GM12874 (cell line): ENCODE measurements at regions not wholly inside any gene's neighbourhood (a gene's known extent, or its start where the extent isn't known, plus 50 kb on each side); places are given as distances from the start of the nearest gene placed in this dataset.

Experiments used
- CTCF ChIP-seq: IDR thresholded peaks from 2 replicates; pipeline ENCODE4 v1.5.1; 2011; ENCODE audit warnings: low read depth, mild to moderate bottlenecking, control low read depth, low read length, moderate library complexity; ENCODE audit not compliant: insufficient read depth

GRCh38 chr5:174402222-174402812 is 322.1 kb upstream of the MSX2 start:
- no peak for TF ChIP-seq CTCF

DNA sequence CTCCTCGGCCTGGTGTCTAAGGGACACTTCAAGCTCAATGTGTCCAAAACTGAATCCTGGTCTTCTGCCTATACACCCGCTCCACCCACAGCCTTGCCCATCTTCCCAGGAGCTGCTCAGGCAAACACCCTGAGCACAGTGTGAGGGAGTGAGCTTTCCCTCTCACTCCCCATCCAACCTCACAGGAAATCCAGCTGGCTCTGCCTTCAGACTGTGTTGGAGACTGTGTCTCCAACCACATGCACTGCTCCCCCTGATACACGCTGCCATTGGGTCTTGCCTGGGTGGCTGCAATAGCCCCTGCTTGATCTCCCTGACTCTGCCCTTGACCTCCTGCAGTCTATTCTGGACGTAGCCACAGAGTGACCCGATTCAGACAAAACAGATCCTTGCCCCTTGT is 319.5 kb upstream of the MSX2 start:
- no peak for TF ChIP-seq CTCF

DNA sequence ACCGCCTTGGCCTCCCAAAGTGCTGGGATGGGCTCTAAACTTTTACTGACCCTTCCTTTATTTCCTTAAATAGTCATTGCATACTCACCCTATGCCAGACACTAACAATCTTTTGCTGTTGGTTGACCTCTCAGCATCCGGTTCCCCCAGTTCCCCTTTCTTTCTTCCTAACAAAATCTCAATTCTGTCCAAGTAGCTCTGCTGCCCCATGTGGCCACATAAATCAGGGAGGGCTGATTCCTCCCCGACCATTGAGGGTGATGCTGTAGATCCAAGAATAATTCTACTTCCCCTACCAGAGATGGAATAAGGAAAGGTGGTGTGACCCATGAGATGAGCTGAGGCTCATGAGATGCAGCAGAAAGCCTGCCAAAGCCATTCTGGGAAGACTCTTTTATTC is 315.3 kb upstream of the MSX2 start:
- TF ChIP-seq CTCF, result no peak

DNA sequence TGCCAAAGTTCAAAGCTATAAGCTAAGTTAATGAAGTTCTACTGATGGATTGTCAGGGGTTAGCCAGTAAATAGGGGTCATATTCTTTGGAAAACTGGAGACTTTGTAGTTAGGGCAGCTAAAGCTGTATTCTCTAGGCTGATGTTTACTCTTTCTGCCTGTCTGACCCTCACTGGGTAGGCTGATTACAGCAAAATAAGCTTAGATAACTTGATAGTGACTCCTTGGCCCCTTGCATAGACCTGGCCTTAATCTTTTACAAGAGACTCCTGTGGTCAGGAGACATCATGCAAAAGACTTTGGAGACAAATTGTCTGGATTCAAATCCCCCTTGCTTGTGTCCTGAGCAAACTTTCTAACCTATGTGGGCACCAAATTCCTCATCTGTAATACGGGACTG is 314.4 kb upstream of the MSX2 start:
- no peak for TF ChIP-seq CTCF

DNA sequence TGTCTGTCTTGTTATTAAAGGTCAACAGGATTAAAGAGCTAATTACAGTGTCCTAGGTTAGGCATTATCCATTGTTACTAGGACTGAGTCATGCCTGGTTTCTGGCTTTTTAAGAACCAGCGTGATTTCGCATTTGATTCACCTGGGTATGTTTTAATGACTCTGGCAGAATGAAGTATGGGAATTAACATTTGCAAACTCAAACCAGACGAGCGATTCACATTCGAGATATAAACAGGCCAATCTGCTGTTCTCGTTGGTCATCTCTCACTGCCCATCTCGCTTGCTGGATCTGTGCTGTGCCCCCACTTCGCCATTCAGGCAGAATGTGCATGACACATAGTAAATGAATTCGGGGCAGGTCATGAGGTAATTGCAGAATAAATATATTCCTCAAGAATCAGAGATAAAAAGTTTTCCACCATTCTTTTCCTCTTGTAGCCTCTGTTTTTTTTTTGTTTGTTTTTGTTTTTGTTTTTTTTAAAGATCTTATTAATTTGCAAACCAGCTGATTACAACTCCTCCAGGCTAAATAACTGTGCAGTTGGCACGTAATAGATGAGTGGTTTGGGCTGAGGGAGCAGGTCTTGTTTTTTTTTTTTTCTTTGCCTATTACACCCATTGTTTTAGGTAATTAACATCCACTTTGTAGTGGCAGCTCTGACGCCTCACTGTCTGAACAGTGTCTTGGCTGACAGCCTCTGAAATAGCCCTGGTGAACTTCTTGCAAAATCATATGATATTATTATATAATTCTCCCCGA is 313.5 kb upstream of the MSX2 start:
- no peak for TF ChIP-seq CTCF

GRCh38 chr5:174411479-174411819 is 312.9 kb upstream of the MSX2 start:
- TF ChIP-seq CTCF, result no peak

DNA sequence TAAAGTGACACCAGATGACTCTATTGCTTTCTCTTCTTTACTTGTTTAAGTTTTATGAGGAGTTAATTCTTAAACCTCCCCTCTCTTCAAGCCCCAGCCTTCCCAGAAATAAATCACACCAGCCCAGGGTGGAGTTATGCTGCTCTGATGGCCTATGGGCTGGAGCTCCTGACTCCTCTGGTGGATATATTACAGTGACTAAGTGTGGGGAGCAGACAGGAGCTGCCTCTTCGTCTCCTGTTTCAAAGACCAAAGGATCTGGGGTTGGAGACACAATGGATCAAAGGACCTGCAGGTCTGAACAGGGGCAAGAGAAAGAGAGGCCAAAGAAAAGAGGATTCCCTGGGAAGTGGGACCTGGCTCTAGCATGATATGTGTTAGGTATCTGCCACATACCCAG is 312.0 kb upstream of the MSX2 start:
- no peak for TF ChIP-seq CTCF

- no peak for TF ChIP-seq CTCF
Observed at GRCh38 chr5:174412941-174413340, 311.4 kb upstream of the MSX2 start.
